Activated CD8-positive, alpha-beta memory T cell treated with anti-CD3 and anti-CD28 coated beads, Interleukin-2, amount 50 U/mL, for 1 hour (primary cell): ENCODE measurements at regions not wholly inside any gene's neighbourhood (a gene's known extent, or its start where the extent isn't known, plus 50 kb on each side); places are given as distances from the start of the nearest gene placed in this dataset.

Experiments
- DNase-seq: peaks from one replicate; pipeline ENCODE4 v3.0.0-alpha.2; 2020; ENCODE audit errors: extremely low read depth

DNA sequence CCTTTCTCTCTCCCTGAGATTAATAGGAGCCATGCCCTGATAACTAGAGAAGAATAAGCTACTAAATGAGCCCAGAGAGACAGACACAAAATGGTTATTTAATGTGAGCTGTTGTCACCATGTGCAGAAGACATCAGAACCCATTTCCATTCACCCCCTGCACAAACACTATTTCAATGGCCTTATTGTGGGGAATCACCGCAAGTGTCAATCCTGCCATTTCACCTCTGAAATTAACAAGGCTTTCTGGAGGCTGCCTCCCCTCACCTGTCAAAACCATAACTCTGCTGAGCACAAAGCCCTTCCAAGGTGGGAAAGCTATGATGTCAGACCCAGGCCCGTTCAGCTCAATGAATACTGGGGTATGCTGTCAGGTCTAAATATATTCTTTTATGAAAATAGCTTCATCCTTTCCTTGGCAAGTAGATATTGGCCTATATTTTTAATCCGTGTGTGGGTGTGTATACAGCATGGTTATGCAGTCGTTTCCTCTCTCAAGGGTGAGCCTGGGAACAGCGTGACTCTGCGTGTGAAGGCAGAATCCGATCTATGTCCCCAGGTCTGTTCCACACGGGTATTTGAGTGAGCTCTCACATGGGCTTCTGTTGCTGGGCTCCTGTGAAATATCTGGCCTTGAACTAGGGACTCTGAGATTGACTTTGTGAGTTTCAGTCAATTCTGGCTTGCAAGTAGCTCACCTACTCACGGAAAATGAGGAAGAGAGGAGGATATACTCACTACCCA, 266.3 kb downstream of the FBXW7 start:
- no peak for DNase-seq

GRCh38 chr4:152267811-152268210, 268.1 kb downstream of the FBXW7 start:
- DNase-seq = no peak

DNA sequence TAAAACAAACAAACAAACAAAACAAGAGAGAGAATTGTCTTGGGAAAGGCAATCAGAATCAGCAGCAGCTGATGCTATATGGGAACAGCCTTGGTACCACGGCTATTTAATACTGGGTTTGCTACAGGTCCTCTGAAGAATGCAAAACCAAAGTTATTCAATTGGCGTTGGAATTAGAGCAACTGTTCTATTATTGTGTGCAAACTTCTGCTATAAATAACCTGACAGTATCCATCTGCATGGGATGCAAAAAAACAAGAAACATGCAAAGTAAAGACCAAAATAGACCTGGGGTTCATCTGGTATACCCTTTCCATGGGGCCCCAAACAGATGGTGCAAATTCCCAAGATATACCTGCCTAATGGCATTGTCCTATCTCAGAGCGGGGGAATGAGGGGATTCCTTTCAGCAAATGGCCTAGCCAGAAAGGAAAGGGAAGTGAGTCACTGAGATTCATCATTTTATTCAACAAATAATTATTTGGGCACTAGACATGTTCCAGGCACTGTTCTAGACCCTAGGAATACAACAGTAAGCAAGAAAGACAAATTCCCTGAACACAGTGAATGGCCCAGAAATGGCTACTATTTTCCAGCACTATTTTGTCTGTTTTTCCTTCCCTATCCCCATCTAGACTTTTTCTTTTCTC, 268.9 kb downstream of the FBXW7 start:
- DNase-seq = no peak

GRCh38 chr4:152265149-152265621, 270.7 kb downstream of the FBXW7 start:
- no peak for DNase-seq

GRCh38 chr4:152264106-152264505, 271.8 kb downstream of the FBXW7 start:
- no peak for DNase-seq

DNA sequence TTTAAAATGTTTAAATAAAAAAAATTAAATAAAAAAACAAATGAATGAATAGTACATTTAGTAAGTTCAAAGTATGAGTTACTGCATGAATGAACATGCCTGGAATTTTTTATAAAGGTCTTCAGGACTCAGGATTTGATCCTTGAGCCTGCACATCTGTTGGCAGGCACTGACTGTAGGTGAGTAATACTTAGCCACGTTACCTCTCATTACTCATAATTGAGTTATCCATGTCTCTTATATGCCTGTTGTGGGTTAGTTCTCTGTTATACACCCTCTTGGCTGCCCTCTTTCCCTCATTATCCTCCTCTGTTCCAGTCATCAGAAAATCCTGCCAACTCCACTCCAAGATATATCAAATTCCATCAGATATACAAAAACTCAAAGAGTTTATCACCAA, 276.0 kb downstream of the FBXW7 start:
- DNase-seq = no peak

GRCh38 chr4:152258804-152259708, 276.8 kb downstream of the FBXW7 start:
- no peak for DNase-seq

DNA sequence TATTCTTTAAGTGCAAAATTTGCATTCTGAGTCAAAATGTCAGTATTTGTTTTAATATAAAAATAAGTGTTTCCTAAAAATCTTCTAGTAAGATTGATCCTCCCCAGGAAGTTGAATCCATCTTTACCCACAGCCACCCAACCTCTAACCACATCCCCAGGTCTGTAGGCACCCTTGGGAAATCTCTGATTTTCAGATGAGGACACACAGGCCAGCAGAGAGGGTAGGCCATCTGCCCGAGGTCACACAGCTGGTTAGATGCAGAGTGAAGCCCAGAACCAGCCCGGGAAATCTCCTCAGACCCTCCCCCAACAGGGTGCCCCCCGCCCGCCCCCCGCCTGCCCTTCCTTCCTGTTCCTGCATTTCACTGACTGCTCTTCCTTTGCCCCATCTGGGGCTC, 277.5 kb downstream of the FBXW7 start:
- DNase-seq = no peak

- DNase-seq = no peak
These were observed 278.3 kb downstream of the FBXW7 start for GRCh38 chr4:152257601-152258066.

DNA sequence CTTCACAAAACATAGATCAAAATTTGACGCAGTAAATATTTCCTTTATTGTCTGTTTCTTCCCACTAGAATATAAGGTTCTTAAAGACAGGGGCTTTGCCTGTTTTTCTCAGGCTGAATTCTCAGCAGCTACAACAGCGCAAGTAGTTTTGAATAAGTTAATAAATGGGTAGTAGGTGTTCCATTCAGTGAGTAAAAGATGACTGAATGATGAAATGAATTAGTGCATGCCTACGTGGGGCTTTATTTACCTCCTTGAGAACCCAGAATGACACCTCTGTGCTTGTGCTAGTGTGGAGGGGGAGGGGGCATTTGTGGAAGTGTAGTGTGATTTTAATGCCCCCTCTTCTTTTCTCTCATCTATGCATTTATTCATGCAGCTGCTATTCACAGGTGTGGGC, 278.9 kb downstream of the FBXW7 start:
- no peak for DNase-seq

- peak; percentile 43 for DNase-seq
These were observed 280.5 kb downstream of the FBXW7 start for GRCh38 chr4:152255437-152255836.

DNA sequence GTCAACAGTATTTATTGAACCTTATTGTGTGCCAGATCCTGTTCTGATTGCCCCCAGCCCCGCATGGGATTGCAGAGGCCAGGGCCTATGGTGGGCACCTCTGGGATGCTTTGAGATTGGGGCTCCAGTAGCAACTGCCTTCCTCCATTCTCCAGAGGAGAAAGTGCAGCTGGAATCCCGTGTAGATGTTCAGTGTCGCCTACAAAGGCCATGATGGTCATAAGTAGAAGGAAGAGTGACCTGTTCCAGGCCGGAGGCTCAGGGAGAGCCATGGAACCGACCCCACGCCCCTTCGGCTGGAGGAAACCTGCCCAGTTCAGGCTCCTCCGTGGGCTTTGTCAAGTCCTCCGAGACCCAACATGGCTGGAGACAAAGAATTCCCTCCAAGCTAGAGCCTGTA, 287.5 kb downstream of the FBXW7 start:
- DNase-seq = no peak

- no peak for DNase-seq
These were observed 288.5 kb downstream of the FBXW7 start for GRCh38 chr4:152247271-152247975.

GRCh38 chr4:152246659-152247058, 289.2 kb downstream of the FBXW7 start:
- no peak for DNase-seq

- no peak for DNase-seq
These were observed 290.2 kb downstream of the FBXW7 start for GRCh38 chr4:152245680-152246079.

DNA sequence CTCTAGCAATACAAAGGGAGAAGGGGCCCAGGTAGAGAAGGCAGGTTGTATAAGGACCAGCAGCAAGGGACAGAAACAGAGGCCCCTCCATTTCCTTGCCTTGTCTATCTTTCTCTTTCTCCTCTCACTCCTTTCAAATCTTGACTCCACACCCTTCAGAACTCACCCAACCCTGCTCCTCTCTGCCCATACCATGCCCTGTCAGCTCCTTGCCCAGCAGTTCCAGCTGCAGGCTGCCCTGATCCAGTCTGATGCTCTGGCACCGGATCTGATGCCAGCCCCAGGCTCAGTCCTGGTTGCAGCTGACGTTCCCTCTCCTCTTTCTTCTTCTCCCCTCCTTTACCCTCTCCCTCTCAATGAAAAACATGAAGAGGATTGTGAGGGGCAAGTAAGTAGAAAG, 291.2 kb downstream of the FBXW7 start:
- no peak for DNase-seq

DNA sequence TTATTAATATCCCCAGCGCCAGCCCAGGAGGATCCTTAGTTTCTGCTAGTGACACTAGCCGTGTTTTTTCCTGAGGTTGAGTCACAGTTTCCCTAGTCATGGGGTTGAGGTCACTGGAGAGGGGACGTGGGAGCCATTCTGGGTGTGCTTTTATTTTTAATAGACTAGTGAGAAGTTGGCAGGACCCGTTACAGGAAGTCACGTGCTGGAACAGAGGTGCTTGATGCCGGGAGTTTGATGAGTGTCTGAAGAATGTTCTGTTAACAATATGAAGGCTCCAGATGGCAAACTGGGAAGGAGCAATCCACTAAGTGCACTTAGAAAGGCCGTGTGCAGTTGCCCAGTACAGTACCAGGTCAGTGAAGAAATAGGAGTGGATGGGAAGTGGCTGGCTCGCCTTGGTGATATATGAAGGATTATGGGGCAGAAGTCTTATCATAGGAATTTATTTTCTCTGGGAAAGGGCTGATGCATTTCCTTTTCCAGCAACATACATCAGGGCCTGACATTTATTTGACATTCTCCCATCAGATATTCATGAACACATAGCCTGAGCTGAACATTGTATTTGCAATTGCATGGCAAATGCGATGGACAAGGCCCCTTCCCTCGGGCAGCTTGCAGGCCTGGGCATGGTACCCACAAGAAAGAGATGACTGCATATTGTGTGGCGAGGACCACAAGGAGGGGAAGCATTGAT, 291.8 kb downstream of the FBXW7 start:
- no peak for DNase-seq

DNA sequence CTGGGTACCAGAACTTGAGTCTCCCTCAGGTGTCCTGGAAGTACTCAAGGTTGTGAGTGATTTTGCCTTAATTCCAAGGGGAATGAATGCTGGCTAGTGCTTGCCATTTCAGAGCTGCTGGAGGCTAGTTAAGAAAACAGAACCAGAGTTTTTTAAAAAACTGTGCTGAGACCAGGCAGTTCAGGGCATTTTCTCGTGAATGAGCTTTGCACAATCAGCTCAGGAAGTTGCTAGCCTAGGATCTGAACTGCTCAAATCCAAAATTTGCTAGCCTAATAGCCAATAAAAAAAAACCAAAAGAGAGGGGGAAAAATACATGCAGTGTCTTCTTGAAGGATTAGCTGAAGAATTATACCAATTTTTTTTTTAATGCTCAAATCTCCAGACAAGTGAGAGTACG, 292.7 kb downstream of the FBXW7 start:
- no peak for DNase-seq

- DNase-seq = no peak
These were observed 295.7 kb downstream of the FBXW7 start for GRCh38 chr4:152240232-152240631.

GRCh38 chr4:152239216-152239615, 296.7 kb downstream of the FBXW7 start:
- DNase-seq = no peak

DNA sequence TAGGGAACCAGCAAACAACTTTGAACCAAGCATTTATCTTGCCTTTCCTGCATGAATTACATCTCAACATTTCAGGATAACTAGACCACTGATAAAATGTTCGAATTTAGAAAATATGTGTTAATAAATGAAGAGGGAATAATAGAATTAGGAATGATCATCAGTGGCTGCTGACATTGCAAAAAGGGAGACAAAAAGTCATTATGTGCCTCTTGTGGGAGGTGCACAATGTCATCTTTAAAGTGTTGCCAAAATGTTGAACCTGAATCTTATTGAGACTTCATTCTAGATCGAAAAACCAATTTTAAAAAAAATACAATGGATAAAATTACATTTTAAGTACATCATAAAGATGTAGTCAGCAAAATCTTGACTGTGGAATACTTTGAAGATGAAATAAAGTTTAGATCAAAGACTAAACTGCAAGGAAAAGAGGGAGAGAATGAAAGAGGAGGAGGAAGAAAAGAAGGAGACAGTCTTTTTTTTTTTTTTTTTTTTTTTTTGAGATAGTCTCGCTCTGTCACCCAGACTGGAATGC, 299.3 kb downstream of the FBXW7 start:
- DNase-seq = no peak
